ENCODE measurements at regions not wholly inside any gene's neighbourhood (a gene's known extent, or its start where the extent isn't known, plus 50 kb on each side); places are given as distances from the start of the nearest gene placed in this dataset.

DNA sequence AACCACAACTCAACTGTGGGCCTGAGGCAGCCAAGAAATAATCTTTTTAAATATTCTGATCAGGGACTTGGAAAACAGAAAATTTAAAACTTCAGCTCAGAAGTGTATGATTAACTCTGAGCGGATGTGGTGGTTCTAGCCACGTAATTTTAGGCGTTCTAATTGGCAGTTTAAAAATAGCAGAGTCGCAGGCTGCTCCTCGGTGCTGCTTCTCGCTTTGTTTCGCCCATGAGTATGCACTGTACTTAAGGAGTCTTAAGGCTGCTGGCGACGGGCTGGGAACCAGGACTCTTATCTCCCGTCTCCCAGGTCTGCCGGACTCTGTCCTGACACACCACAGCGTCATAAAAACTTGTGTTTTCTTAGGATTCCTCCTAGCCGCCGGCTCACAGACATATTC, 113.4 kb upstream of the PELI2 start:
- Histone ChIP-seq H3K4me2 (ENCODE audit: low read depth, low read length) (peak overlapping the region; percentile 87), H3K14ac (replicated peaks; ENCODE audit: low read depth, low read length) (no peak overlapping the region), H2AK5ac (ENCODE audit: low read depth, low read length) (no peak overlapping the region), H3K9me3 (ENCODE audit: control insufficient read depth, insufficient read depth, low read length) (no peaks in the 10 kb centered on the region; the same call in 1 of the 2 replicates), H4K8ac (ENCODE audit: low read depth in 2 of 2, low read length in 2 of 2) (0 out of 4 replicates have a peak overlapping the region, but pooled peaks of 1 of the 2 experiments have one; percentile 20), H2BK15ac (ENCODE audit: low read depth, low read length) (no peak overlapping the region), H3K4me3 (ENCODE audit: insufficient read depth, low read depth, low read length) (peak overlapping the region; percentile 24; the same call in 1 of the 2 replicates), H3K9ac (ENCODE audit: low read depth, low read length) (no peak overlapping the region; the same call in 1 of the 2 replicates), H4K5ac (ENCODE audit: low read depth, low read length) (no peak overlapping the region), H2BK20ac (ENCODE audit: low read depth, low read length) (no peak overlapping the region), H2AFZ (replicated peaks; ENCODE audit: low read length, poor library complexity) (peak overlapping the region; percentile 67), H3K79me1 (ENCODE audit: low read depth in 1 of 2, low read length in 2 of 2) (no peaks in the 10 kb centered on the region), H2BK5ac (ENCODE audit: low read depth, low read length, poor library complexity, severe bottlenecking) (peak overlapping the region; percentile 27), H3K4ac (ENCODE audit: low read depth, low read length) (no peak overlapping the region; the same call in 1 of the 2 replicates), H3K36me3 (ENCODE audit: control insufficient read depth, insufficient read depth, low read length) (no peaks in the 10 kb centered on the region), H3K18ac (ENCODE audit: low read depth, low read length) (peak overlapping the region; percentile 9; the same call in 1 of the 2 replicates), H4K20me1 (ENCODE audit: insufficient read depth, low read length) (no peaks in the 10 kb centered on the region), H3K27ac (ENCODE audit: insufficient read depth, low read length) (no peak overlapping the region), H3K23ac (ENCODE audit: low read depth, low read length) (no peak overlapping the region), H3K27me3 (ENCODE audit: control insufficient read depth, insufficient read depth, low read length) (no peaks in the 10 kb centered on the region), H3K9me1 (ENCODE audit: insufficient read depth, low read length) (peaks cover 11% of the 10 kb centered on the region; the same call in 1 of the 2 replicates), H4K91ac (ENCODE audit: insufficient read depth, low read depth, low read length) (no peak overlapping the region), H3K56ac (ENCODE audit: extremely low read depth, insufficient read depth, low read length) (no peak overlapping the region), H2AK9ac (replicated peaks; ENCODE audit: low read depth, low read length, poor library complexity) (no peak overlapping the region), H3K4me1 (ENCODE audit: control insufficient read depth, insufficient read depth, low read length) (peaks cover 8% of the 10 kb centered on the region), H2BK120ac (ENCODE audit: low read depth, low read length) (peak overlapping the region; percentile 4; the same call in 1 of the 2 replicates)
- peak; percentile 75 for DNase-seq
- CTCF ChIA-PET: no interaction called here
- BruUV-seq (replicated peaks): no TSS peak
- TF ChIP-seq POLR2A (IDR thresholded peaks at IDR 0.05; ENCODE audit: low read depth, low read length): peak; percentile 82
- no peak for TF ChIP-seq RFX5 (IDR thresholded peaks at IDR 0.05; ENCODE audit: low read depth, low read length)
- dilution Hi-C loops (cut with HindIII; ENCODE audit: low sequenced_read_pairs, unreplicated experiment): no loop called here
- POLR2A ChIA-PET (ENCODE audit: unreplicated experiment): no interaction called here
- intact Hi-C loops (cut with micrococcal nuclease): loop anchor here (1.0 to 10.0 kb wide), 2 partner anchors 270 to 336 kb away; no protein-coding TSS in a partner anchor
- ATAC-seq (ENCODE audit: low read depth): peak; percentile 84
- no CpG with 5 or more reads among the region's 14 CpGs for WGBS, 2 experiments (ENCODE audit: extremely low coverage in 2 of 2, insufficient read length in 1 of 2)
- in situ Hi-C loops (cut with MboI; ENCODE audit: low sequenced_read_pairs): no loop called here
